IMR-90 (cell line): ENCODE measurements at regions not wholly inside any gene's neighbourhood (a gene's known extent, or its start where the extent isn't known, plus 50 kb on each side); places are given as distances from the start of the nearest gene placed in this dataset.
A peak's percentile ranks its signal among the peaks of the same experiment; 100 is the strongest.

Experiments
- ATAC-seq: fragments of 200-7000 bp; cut with Tn5 transposase; 2 replicates; pipeline ENCODE4 v1.9.1; 2020; ENCODE audit warnings: low read depth, mild to moderate bottlenecking, moderate library complexity
- BruUV-seq: library from RNA; stranded (reverse); fragments of 400-500 nt; replicated peaks from 2 replicates; lab custom pipeline; 2021; lab: Mats Ljungman, UMichigan
- CTCF ChIA-PET: fragments of 300-600 bp; formaldehyde crosslinking; extraction: SDS; loops from one replicate; lab custom pipeline; 2021; ENCODE audit warnings: antibody characterized with exemption; lab: Yijun Ruan, JAX
- POLR2A ChIA-PET: fragments of 300-600 bp; sonication (Branson Sonifier 250); formaldehyde crosslinking; loops from one replicate; lab custom pipeline; 2022; ENCODE audit warnings: antibody characterized with exemption; ENCODE audit not compliant: unreplicated experiment; lab: Charles Lee
- DNase-seq: peaks from one replicate; pipeline ENCODE4 v3.0.0; 2013
- H2AFZ ChIP-seq: replicated peaks from 2 replicates; pipeline ENCODE3; 2013; ENCODE audit warnings: low read length, mild to moderate bottlenecking; ENCODE audit not compliant: poor library complexity
- H2AK5ac ChIP-seq: 2 replicates; pipeline ENCODE4 v1.6.1; 2013; ENCODE audit warnings: low read depth, low read length, inconsistent platforms
- H2AK9ac ChIP-seq: replicated peaks from 2 replicates; pipeline ENCODE3; 2013; ENCODE audit warnings: mild to moderate bottlenecking, low read depth, low read length, moderate library complexity; ENCODE audit not compliant: poor library complexity
- H2BK120ac ChIP-seq: 2 replicates; pipeline ENCODE4 v1.6.1; 2013; ENCODE audit warnings: low read depth, low read length, inconsistent platforms
- H2BK15ac ChIP-seq: 3 replicates; pipeline ENCODE4 v1.6.1; 2013; ENCODE audit warnings: low read depth, low read length, inconsistent platforms
- H2BK20ac ChIP-seq: 2 replicates; pipeline ENCODE4 v1.6.1; 2013; ENCODE audit warnings: low read depth, mild to moderate bottlenecking, inconsistent platforms, low read length, moderate library complexity
- H2BK5ac ChIP-seq: 2 replicates; pipeline ENCODE4 v1.6.1; 2013; ENCODE audit warnings: mild to moderate bottlenecking, low read depth, low read length, inconsistent platforms; ENCODE audit not compliant: poor library complexity, severe bottlenecking
- H3K14ac ChIP-seq: replicated peaks from 2 replicates; pipeline ENCODE4 v1.6.1; 2013; ENCODE audit warnings: low read depth, low read length, inconsistent platforms
- H3K18ac ChIP-seq: 2 replicates; pipeline ENCODE4 v1.6.1; 2013; ENCODE audit warnings: low read depth, low read length, control low read depth
- H3K23ac ChIP-seq: 2 replicates; pipeline ENCODE4 v1.6.1; 2013; ENCODE audit warnings: low read depth, low read length, inconsistent platforms
- H3K27ac ChIP-seq: 2 replicates; pipeline ENCODE4 v1.5.1; 2013; ENCODE audit warnings: mild to moderate bottlenecking, control low read depth, low read length; ENCODE audit not compliant: insufficient read depth
- H3K27me3 ChIP-seq: 2 replicates; pipeline ENCODE4 v1.6.1; 2013; ENCODE audit warnings: low read length; ENCODE audit not compliant: control insufficient read depth, insufficient read depth
- H3K36me3 ChIP-seq: 2 replicates; pipeline ENCODE4 v1.6.1; 2013; ENCODE audit warnings: low read length, mixed read lengths; ENCODE audit not compliant: control insufficient read depth, insufficient read depth
- H3K4ac ChIP-seq: 2 replicates; pipeline ENCODE4 v1.6.1; 2013; ENCODE audit warnings: low read depth, low read length, inconsistent platforms
- H3K4me1 ChIP-seq: 2 replicates; pipeline ENCODE4 v1.6.1; 2013; ENCODE audit warnings: low read length, mixed read lengths; ENCODE audit not compliant: control insufficient read depth, insufficient read depth
- H3K4me2 ChIP-seq: 2 replicates; pipeline ENCODE4 v1.6.1; 2013; ENCODE audit warnings: low read depth, mild to moderate bottlenecking, control low read depth, low read length, moderate library complexity
- H3K4me3 ChIP-seq: 2 replicates; pipeline ENCODE4 v1.5.1; 2013; ENCODE audit warnings: low read depth, mild to moderate bottlenecking, control low read depth, low read length, moderate library complexity; ENCODE audit not compliant: insufficient read depth
- H3K56ac ChIP-seq: 2 replicates; pipeline ENCODE4 v1.6.1; 2013; ENCODE audit warnings: low read length, inconsistent platforms; ENCODE audit not compliant: insufficient read depth; ENCODE audit errors: extremely low read depth
- H3K79me1 ChIP-seq, 2 experiments: 2 replicates each; pipeline ENCODE4 v1.6.1; 2013; ENCODE audit warnings: low read length in 2 of 2, inconsistent platforms in 1 of 2, low read depth in 1 of 2
- H3K9ac ChIP-seq: 2 replicates; pipeline ENCODE4 v1.6.1; 2013; ENCODE audit warnings: low read depth, low read length, control low read depth
- H3K9me1 ChIP-seq: 2 replicates; pipeline ENCODE4 v1.6.1; 2013; ENCODE audit warnings: low read length, inconsistent platforms; ENCODE audit not compliant: insufficient read depth
- H3K9me3 ChIP-seq: 2 replicates; pipeline ENCODE4 v1.6.1; 2013; ENCODE audit warnings: low read length; ENCODE audit not compliant: control insufficient read depth, insufficient read depth
- H4K20me1 ChIP-seq: 2 replicates; pipeline ENCODE4 v1.6.1; 2013; ENCODE audit warnings: low read length, inconsistent platforms; ENCODE audit not compliant: insufficient read depth
- H4K5ac ChIP-seq: 2 replicates; pipeline ENCODE4 v1.6.1; 2013; ENCODE audit warnings: mild to moderate bottlenecking, low read depth, low read length, control low read depth
- H4K8ac ChIP-seq, 2 experiments: 2 replicates each; pipeline ENCODE4 v1.6.1; 2013; ENCODE audit warnings: low read depth in 2 of 2, low read length in 2 of 2, control low read depth in 1 of 2, inconsistent platforms in 1 of 2
- H4K91ac ChIP-seq: 2 replicates; pipeline ENCODE4 v1.6.1; 2013; ENCODE audit warnings: low read depth, low read length, inconsistent platforms; ENCODE audit not compliant: insufficient read depth
- FOS ChIP-seq: fragments of 150-350 bp; IDR thresholded peaks from 2 replicates; pipeline ENCODE4 v1.6.1; 2016; ENCODE audit warnings: low read depth, low read length
- MAFK ChIP-seq: IDR thresholded peaks from 2 replicates; pipeline ENCODE4 v1.6.1; 2012; ENCODE audit warnings: low read depth, low read length, improper control_type of control experiment
- RAD21 ChIP-seq: IDR thresholded peaks from 2 replicates; pipeline ENCODE4 v1.6.1; 2012; ENCODE audit warnings: low read length, improper control_type of control experiment
- WGBS, 2 experiments: methylation state at CpG; one replicate each; pipeline versions ENCODE4 v1.1.5 to v1.1.7; 2013; ENCODE audit warnings: missing lambda C conversion rate in 2 of 2; ENCODE audit not compliant: insufficient read length in 1 of 2; ENCODE audit errors: extremely low coverage in 2 of 2; 5-methylcytosine and 5-hydroxymethylcytosine counted together
- dilution Hi-C: fragments of 300-500 bp; cut with HindIII; formaldehyde crosslinking; loops from one replicate; pipeline ENCODE4 v1.14.3; 2018; ENCODE audit warnings: low sequenced_read_pairs; ENCODE audit not compliant: unreplicated experiment
- in situ Hi-C: fragments of 300-500 bp; cut with MboI; formaldehyde crosslinking; loops from 3 replicates; pipeline ENCODE4 v1.14.3; 2019; ENCODE audit warnings: low sequenced_read_pairs, inconsistent platforms, mixed read lengths
- intact Hi-C: fragments of 100-400 bp; cut with micrococcal nuclease; formaldehyde crosslinking; loops from 2 replicates; pipeline ENCODE4 v1.10.0; 2022
- TF ChIP-seq, protein P1 (sequence below): fragments of 150-350 bp; IDR thresholded peaks from 2 replicates; pipeline ENCODE4 v1.6.1; 2017; ENCODE audit warnings: mild to moderate bottlenecking, antibody characterized with exemption, low read length, low read depth

GRCh38 chr5:174623018-174623417 lies 101.4 kb upstream of the MSX2 start:
- no peak overlapping the region for H2AFZ ChIP-seq
- H3K27me3 ChIP-seq = peaks cover 5% of the 10 kb centered on the region; the same call in 1 of the 2 replicates
- intact Hi-C loops = no loop called here
- WGBS, 2 experiments = no CpG with 5 or more reads among the region's 1 CpG
- dilution Hi-C loops = no loop called here
- ChIA-PET CTCF (no interaction called here), POLR2A (no interaction called here)
- H3K4me1 ChIP-seq = peaks cover 4% of the 10 kb centered on the region; the same call in 1 of the 2 replicates
- H2AK9ac ChIP-seq = no peak overlapping the region
- H3K56ac ChIP-seq = no peak overlapping the region
- H4K5ac ChIP-seq = no peak overlapping the region
- no peaks in the 10 kb centered on the region for H3K79me1 ChIP-seq
- TF ChIP-seq MAFK (peak; percentile 65), FOS (no peak), RAD21 (no peak)
- TF ChIP-seq, protein P1, sequence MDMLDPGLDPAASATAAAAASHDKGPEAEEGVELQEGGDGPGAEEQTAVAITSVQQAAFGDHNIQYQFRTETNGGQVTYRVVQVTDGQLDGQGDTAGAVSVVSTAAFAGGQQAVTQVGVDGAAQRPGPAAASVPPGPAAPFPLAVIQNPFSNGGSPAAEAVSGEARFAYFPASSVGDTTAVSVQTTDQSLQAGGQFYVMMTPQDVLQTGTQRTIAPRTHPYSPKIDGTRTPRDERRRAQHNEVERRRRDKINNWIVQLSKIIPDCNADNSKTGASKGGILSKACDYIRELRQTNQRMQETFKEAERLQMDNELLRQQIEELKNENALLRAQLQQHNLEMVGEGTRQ = no peak
- ATAC-seq (no peak), DNase-seq (no peak)
- H3K23ac ChIP-seq = no peak overlapping the region
- no peak overlapping the region for H2BK5ac ChIP-seq
- H4K8ac ChIP-seq = no peak overlapping the region
- no peak overlapping the region for H3K14ac ChIP-seq
- H3K18ac ChIP-seq = no peak overlapping the region
- H3K9me1 ChIP-seq = no peaks in the 10 kb centered on the region
- H3K4ac ChIP-seq = no peak overlapping the region
- H2AK5ac ChIP-seq = no peak overlapping the region
- no peak overlapping the region for H4K91ac ChIP-seq
- no peak overlapping the region for H2BK20ac ChIP-seq
- H3K27ac ChIP-seq = no peak overlapping the region
- H4K20me1 ChIP-seq = no peaks in the 10 kb centered on the region
- no peak overlapping the region for H2BK15ac ChIP-seq
- H3K9me3 ChIP-seq = no peaks in the 10 kb centered on the region
- no TSS peak for BruUV-seq
- H3K36me3 ChIP-seq = no peaks in the 10 kb centered on the region
- no peak overlapping the region for H3K4me2 ChIP-seq
- H2BK120ac ChIP-seq = no peak overlapping the region
- in situ Hi-C loops = no loop called here
- no peak overlapping the region for H3K4me3 ChIP-seq
- no peak overlapping the region for H3K9ac ChIP-seq
